Fibroblast of pulmonary artery (primary cell): ENCODE measurements at regions not wholly inside any gene's neighbourhood (a gene's known extent, or its start where the extent isn't known, plus 50 kb on each side); places are given as distances from the start of the nearest gene placed in this dataset.
"Not testable (repeated sequence)": the region's sequence is repeated elsewhere in the genome, so short reads cannot be mapped to it uniquely, and the experiment has no call there.

Experiments
- DNase-seq: peaks from one replicate; pipeline ENCODE4 v3.0.0-alpha.2; 2010; ENCODE audit warnings: low read depth
- H3K4me3 ChIP-seq: replicated peaks from 2 replicates; pipeline ENCODE4 v1.5.1; 2011; ENCODE audit warnings: low read depth, mild to moderate bottlenecking, control low read depth, low read length, moderate library complexity
- CTCF ChIP-seq: IDR thresholded peaks from 2 replicates; pipeline ENCODE4 v1.5.1; 2011; ENCODE audit warnings: mild to moderate bottlenecking, control low read depth, low read length, inconsistent platforms; ENCODE audit errors: missing control alignments

- no peak for TF ChIP-seq CTCF
- no peak for DNase-seq
- H3K4me3 ChIP-seq, result no peak overlapping the region
These were observed 136.4 kb downstream of the ZIC4 start for GRCh38 chr3:147269907-147270306.

- no peak overlapping the region for H3K4me3 ChIP-seq
- no peak for TF ChIP-seq CTCF
- no peak for DNase-seq
These were observed 138.9 kb downstream of the ZIC4 start for GRCh38 chr3:147267434-147267833.

- H3K4me3 ChIP-seq, result no peak overlapping the region
- DNase-seq, result no peak
- TF ChIP-seq CTCF, result no peak
These were observed 148.4 kb downstream of the ZIC4 start for GRCh38 chr3:147257944-147258343.

GRCh38 chr3:147256739-147257138 lies 149.6 kb downstream of the ZIC4 start:
- H3K4me3 ChIP-seq, result no peak overlapping the region
- DNase-seq, result no peak
- TF ChIP-seq CTCF, result no peak

GRCh38 chr3:147246906-147247305 lies 159.4 kb downstream of the ZIC4 start:
- DNase-seq, result no peak
- H3K4me3 ChIP-seq, result no peak overlapping the region
- no peak for TF ChIP-seq CTCF

- not testable (repeated sequence) for DNase-seq, H3K4me3 ChIP-seq
These were observed 160.7 kb downstream of the ZIC4 start for GRCh38 chr3:147245638-147246037.

GRCh38 chr3:147245022-147245421 lies 161.3 kb downstream of the ZIC4 start:
- not testable (repeated sequence) for DNase-seq, H3K4me3 ChIP-seq

- H3K4me3 ChIP-seq, result no peak overlapping the region
- DNase-seq, result no peak
- TF ChIP-seq CTCF, result no peak
These were observed 161.9 kb downstream of the ZIC4 start for GRCh38 chr3:147244397-147244796.
